NOMO-1 (cell line): ENCODE measurements at regions not wholly inside any gene's neighbourhood (a gene's known extent, or its start where the extent isn't known, plus 50 kb on each side); places are given as distances from the start of the nearest gene placed in this dataset.
"Not testable (repeated sequence)": the region's sequence is repeated elsewhere in the genome, so short reads cannot be mapped to it uniquely, and the experiment has no call there.

ENCODE experiments used
- DNase-seq, 2 experiments: peaks; one replicate each; lab custom pipeline; 2025; ENCODE audit not compliant: unreplicated experiment in 2 of 2; lab: John Stamatoyannopoulos, UW

GRCh38 chr1:168825820-168826219 lies 96.8 kb upstream of the DPT start:
- DNase-seq, result no peak

- no peak for DNase-seq
Observed at GRCh38 chr1:168826269-168826668, 97.3 kb upstream of the DPT start.

- DNase-seq, result no peak
Observed at GRCh38 chr1:168827557-168827956, 98.6 kb upstream of the DPT start.

GRCh38 chr1:168829876-168830275 lies 100.9 kb upstream of the DPT start:
- DNase-seq, result no peak

GRCh38 chr1:168830562-168830961 lies 101.6 kb upstream of the DPT start:
- no peak for DNase-seq

GRCh38 chr1:168832661-168833060 lies 103.7 kb upstream of the DPT start:
- no peak for DNase-seq

GRCh38 chr1:168833362-168833761 lies 104.4 kb upstream of the DPT start:
- DNase-seq, result no peak

GRCh38 chr1:168833801-168834224 lies 104.8 kb upstream of the DPT start:
- DNase-seq, result no peak

DNA sequence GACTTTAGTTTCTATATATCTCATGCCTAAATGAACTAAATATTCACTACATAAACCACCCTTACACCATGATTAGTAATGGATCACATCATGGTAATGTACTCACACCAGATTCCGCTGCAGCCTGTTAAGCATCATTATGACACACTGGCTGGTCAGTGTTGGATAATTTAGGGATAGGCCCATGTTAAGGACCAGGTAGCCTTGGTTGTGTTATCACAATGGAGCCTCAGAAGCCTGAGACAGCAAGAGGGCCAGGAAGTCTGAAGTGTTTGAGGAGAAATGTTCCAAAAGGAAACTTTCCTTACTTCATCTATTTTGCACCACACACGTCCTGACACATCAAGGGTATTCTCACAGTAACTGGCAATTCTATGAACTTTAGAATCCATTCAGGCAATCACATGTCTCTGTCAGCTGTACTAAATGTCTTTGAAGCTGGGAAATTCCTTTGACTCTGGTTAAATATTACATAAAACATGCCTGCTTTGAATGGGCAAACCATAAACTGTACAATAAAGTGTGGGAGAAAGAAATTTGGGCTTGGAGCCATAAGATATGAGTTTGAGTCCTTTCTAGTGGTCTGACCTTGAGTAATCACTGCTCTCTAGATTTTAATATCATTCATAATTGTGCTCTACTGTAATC lies 105.3 kb upstream of the DPT start:
- DNase-seq, result no peak

DNA sequence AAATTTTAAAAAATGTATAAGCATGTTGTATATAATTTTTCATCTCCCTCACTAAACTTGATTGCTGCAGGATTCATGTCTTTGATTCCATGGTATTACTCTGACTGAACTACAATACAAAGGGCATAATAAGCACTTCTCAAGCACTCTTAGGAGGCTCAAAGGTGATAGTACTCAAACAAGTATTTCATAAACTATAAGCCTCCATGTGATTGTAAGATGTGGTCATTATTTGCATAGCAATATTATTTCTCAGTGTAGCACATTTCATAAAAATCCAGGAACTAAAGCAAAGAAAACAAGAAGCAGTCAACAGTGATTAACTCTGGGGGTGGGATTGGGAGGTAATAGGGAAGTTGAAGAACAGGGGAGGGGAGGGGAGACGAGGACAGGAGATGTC lies 106.2 kb upstream of the DPT start:
- DNase-seq, result no peak

DNA sequence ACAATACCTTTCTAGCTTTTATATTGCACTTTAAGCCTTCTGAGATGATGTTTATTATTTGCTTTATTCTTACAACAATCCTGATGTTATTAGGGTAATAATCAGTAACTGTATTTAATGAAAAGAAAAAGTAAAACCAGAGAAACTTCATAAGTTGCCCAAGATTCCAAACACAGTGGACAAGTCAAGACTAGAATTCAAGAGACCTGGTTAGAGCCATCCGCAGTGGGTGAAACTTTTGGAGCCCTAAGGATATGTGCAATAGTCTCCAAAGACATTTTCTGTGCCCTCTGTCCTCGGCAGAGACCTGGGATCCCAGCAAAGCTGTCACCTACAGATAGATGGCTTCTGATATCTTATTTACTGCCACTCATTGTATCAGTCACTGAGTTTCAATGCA lies 106.8 kb upstream of the DPT start:
- DNase-seq, result no peak

DNA sequence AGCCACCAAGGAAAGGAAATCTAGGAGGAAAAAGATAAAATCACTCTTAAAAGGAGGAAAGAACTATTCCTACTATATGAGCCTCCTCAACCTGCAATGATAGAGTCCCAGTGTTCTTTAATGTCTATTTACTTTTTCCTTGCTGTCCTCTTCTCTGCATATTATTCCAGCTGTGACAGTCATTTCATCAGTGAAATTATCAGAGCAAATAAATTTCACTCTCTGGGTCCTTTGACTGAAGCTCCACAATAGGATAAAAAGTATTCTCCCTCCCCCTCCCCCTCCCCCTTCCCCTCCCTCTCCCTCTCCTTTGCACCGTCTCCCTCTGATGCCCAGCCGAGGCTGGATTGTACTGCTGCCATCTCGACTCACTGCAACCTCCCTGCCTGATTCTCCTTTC lies 107.5 kb upstream of the DPT start:
- DNase-seq, result no peak

DNA sequence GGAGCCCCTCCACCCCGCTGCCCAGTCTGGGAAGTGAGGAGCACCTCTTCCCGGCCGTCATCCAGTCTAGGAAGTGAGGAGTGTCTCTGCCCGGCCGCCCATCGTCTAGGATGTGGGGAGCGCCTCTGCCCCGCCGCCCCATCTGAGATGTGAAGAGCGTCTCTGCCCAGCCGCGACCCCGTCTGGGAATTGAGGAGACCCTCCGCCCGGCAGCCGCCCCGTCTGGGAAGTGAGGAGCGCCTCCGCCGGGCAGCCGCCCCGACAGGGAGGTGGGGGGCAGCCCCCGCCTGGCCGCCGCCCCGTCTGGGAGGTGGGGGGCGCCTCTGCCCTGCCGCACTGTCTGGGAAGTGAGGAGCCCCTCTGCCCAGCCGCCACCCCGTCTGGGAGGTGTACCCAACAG lies 108.2 kb upstream of the DPT start:
- DNase-seq, result not testable (repeated sequence)

DNA sequence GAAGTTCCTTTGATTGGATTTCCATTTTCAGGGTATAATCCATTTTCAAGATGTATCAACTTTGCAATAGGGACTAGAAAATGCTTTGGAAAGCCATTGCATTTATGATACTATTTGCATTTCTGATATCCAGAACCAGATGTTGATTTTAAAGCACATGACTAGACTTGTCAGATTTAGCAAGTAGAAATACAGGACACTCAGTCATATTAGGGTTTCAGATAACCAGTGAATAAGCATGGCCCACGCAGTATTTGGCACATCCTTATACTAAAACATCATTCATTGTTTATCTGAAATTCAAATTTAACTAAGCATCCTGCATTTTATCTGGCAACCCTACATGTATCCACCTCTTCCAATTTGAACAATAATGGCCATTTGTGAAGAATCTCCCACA lies 113.3 kb upstream of the DPT start:
- DNase-seq, result no peak

- DNase-seq, result no peak
Observed at GRCh38 chr1:168842916-168843315, 113.9 kb upstream of the DPT start.

DNA sequence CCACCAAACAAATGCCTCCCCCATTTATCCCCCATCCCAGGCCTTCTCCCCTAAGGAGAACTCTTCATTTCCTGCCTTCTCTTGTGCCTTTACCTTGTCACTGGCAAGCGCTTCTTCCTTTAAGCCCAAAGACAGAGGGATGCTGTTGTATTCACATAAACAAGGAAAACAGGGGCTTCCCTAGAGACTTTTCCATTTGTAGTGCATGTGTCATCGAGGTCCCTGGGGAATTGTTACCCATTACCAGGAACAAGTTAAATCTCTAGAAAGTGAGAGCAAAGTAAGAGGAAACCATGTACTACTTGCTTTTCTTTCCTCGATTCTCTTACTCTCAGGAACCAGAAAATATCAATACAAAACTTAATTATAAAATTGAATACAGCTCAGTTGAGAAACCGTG lies 114.4 kb upstream of the DPT start:
- DNase-seq, result no peak

- no peak for DNase-seq
Observed at GRCh38 chr1:168843950-168844349, 114.9 kb upstream of the DPT start.

DNA sequence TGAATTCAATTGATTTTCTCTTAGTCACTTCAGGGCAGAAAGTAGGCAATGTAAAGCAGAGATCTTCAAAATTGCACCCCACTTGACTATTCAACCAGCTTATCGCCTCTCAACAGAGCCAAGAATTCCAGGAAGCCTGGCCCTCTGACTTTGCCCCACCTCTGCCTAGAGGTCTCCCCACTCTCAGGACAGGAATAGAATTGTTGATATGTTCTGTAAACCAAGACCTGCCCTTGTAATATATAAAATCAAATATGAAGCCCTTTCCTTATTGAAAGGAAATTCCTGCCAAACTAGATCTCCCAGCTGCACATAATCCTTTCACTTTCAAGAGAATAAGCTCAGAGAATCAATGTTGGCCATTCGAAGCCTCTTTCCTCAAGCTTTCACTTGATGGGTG lies 116.1 kb upstream of the DPT start:
- DNase-seq, result no peak

DNA sequence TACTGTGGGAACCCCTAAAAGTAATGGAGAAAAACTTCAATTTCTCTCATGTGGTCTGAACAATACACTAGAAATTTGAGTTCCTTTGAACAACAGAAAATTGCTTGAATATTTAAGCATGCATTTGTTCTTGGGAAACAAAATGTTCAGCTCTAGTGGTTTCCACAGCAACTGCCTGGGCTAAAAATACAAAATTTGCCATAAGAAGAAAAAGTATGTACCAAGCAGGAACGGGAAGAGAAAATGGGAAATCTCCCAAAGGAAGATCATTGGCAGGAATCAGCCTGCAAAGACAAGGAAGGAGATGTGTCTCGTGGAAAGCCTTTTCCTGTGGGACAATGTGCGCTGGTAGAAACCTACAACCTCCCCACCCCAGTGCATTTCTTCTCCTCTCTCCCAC lies 119.0 kb upstream of the DPT start:
- no peak for DNase-seq

DNA sequence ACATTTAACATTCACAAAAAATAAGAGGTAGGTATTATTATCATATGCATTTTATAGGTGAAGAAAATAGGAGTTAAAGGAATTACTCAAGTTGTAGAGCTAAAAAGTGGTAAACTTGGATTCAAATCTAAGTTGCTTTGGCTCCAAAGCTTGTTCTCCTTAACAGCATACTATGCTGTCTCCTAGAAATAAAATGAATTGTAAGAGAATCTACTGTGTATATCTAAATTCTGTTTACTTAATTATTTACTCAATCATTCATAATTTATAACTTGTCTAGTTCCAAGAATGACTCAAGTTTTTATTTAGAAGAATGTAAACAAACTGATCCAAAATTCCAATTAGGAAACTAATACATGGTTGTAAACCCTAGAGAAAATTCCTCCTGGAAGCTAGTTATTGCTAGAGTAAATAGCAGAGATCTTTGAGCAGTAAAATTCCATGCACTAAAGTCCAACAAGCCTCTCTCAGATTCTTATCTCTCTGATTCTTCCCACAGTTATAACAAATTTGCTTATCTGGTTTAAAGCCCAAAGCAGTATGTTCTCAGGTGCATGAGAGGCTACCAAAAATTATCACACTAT lies 132.5 kb upstream of the DPT start:
- no peak for DNase-seq

- no peak for DNase-seq
Observed at GRCh38 chr1:168863772-168864171, 134.8 kb upstream of the DPT start.

GRCh38 chr1:168864266-168864665 lies 135.3 kb upstream of the DPT start:
- no peak for DNase-seq
